Kidney tubule cell (primary cell): ENCODE measurements at regions not wholly inside any gene's neighbourhood (a gene's known extent, or its start where the extent isn't known, plus 50 kb on each side); places are given as distances from the start of the nearest gene placed in this dataset.

Experiments used
- DNase-seq: peaks from one replicate; pipeline ENCODE4 v3.0.0-alpha.2; 2018; ENCODE audit warnings: low spot score

GRCh38 chr5:33291216-33292000 lies 149.4 kb upstream of the TARS1 start:
- no peak for DNase-seq

GRCh38 chr5:33297760-33298216 lies 143.0 kb upstream of the TARS1 start:
- DNase-seq = no peak

- DNase-seq = peak; percentile 55
Measured at GRCh38 chr5:33299621-33300208, 141.1 kb upstream of the TARS1 start.

- DNase-seq = no peak
Measured at GRCh38 chr5:33300209-33300742, 140.5 kb upstream of the TARS1 start.

GRCh38 chr5:33303579-33304095 lies 137.1 kb upstream of the TARS1 start:
- DNase-seq = no peak

- peak; percentile 10 for DNase-seq
Measured at GRCh38 chr5:33304601-33305000, 136.2 kb upstream of the TARS1 start.

GRCh38 chr5:33305572-33305971 lies 135.2 kb upstream of the TARS1 start:
- no peak for DNase-seq

GRCh38 chr5:33306758-33307157 lies 134.0 kb upstream of the TARS1 start:
- peak; percentile 4 for DNase-seq

- no peak for DNase-seq
Measured at GRCh38 chr5:33308586-33308985, 132.2 kb upstream of the TARS1 start.

- peak; percentile 92 for DNase-seq
Measured at GRCh38 chr5:33309068-33309467, 131.7 kb upstream of the TARS1 start.

- DNase-seq = peak; percentile 53
Measured at GRCh38 chr5:33309536-33310345, 131.0 kb upstream of the TARS1 start.

- DNase-seq = peak; percentile 81
Measured at GRCh38 chr5:33310451-33310850, 130.3 kb upstream of the TARS1 start.

GRCh38 chr5:33311893-33312292 lies 128.9 kb upstream of the TARS1 start:
- DNase-seq = peak; percentile 96

GRCh38 chr5:33312571-33313549 lies 127.9 kb upstream of the TARS1 start:
- DNase-seq = peak; percentile 96

GRCh38 chr5:33315189-33315588 lies 125.6 kb upstream of the TARS1 start:
- no peak for DNase-seq

- DNase-seq = no peak
Measured at GRCh38 chr5:33316773-33317172, 124.0 kb upstream of the TARS1 start.

GRCh38 chr5:33317271-33317670 lies 123.5 kb upstream of the TARS1 start:
- no peak for DNase-seq

GRCh38 chr5:33319151-33319550 lies 121.6 kb upstream of the TARS1 start:
- DNase-seq = no peak

GRCh38 chr5:33319841-33320240 lies 120.9 kb upstream of the TARS1 start:
- DNase-seq = no peak

GRCh38 chr5:33321026-33321425 lies 119.7 kb upstream of the TARS1 start:
- peak; percentile 78 for DNase-seq

GRCh38 chr5:33322632-33323031 lies 118.1 kb upstream of the TARS1 start:
- no peak for DNase-seq
